Motor neuron (in vitro differentiated cells): ENCODE measurements at regions not wholly inside any gene's neighbourhood (a gene's known extent, or its start where the extent isn't known, plus 50 kb on each side); places are given as distances from the start of the nearest gene placed in this dataset.

ENCODE experiments used
- ATAC-seq, 8 experiments: fragments of 200-7000 bp; cut with Tn5 transposase; replicated peaks in 6 of 8; 2 replicates each; pipeline ENCODE4 v1.8.0; 2021; ENCODE audit warnings: mild to moderate bottlenecking in 8 of 8, moderate library complexity in 8 of 8
- H3K27ac ChIP-seq, 2 donors: fragments of 250-450 bp; sonication (Bioruptor Pico); 2 replicates each; pipeline ENCODE4 v1.9.0; 2021; ENCODE audit warnings: antibody characterized with exemption in 2 of 2, mild to moderate bottlenecking in 2 of 2, moderate library complexity in 1 of 2
- H3K4me1 ChIP-seq, 2 donors: fragments of 250-450 bp; sonication (Bioruptor Pico); replicated peaks in 1 of 2; 2 replicates each; pipeline ENCODE4 v1.6.1; 2021; ENCODE audit warnings: antibody characterized with exemption in 2 of 2, mild to moderate bottlenecking in 2 of 2, moderate library complexity in 1 of 2
- H3K4me3 ChIP-seq, 5 donors: fragments of 250-450 bp; sonication (Bioruptor Pico); 2 replicates each; pipeline ENCODE4 v1.9.0; 2021; ENCODE audit warnings: antibody characterized with exemption in 5 of 5, mild to moderate bottlenecking in 5 of 5, moderate library complexity in 4 of 5
- WGBS, 10 experiments: fragments of 450-650 bp; shearing (Covaris generic); methylation state at CpG; one replicate each; pipeline ENCODE4 v1.0.0; 2022; 5-methylcytosine and 5-hydroxymethylcytosine counted together
- in situ Hi-C, 9 experiments: fragments of 400-800 bp; cut with MboI; loops; one replicate each; pipeline ENCODE4 v1.15.0; 2021; ENCODE audit warnings: low sequenced_read_pairs in 9 of 9, low pct_unique_long_range_greater_than_20kb in 2 of 9; ENCODE audit not compliant: unreplicated experiment in 9 of 9

GRCh38 chr4:14371131-14371530 is 631.1 kb upstream of the CPEB2 start:
- in situ Hi-C loops = no loop called here
- Histone ChIP-seq H3K4me1 (peaks cover 0 to 13% of the 10 kb centered on the region in 2 donors), H3K4me3 (no peak overlapping the region), H3K27ac (no peak overlapping the region)
- WGBS, 10 experiments = 20 to 66% (median 48%) methylated on average over 1 to 5 of the region's 5 CpGs
- peak in 2 of 8 experiments; percentile 25 to 40 for ATAC-seq

- Histone ChIP-seq H3K27ac (no peak overlapping the region), H3K4me1 (peaks cover 0 to 11% of the 10 kb centered on the region in 2 donors), H3K4me3 (no peak overlapping the region)
- ATAC-seq = no peak
- in situ Hi-C loops = no loop called here
- 6 to 100% (median 80%) methylated on average over 1 to 5 of the region's 5 CpGs; no CpG with 5 or more reads in 1 of the 10 experiments for WGBS, 10 experiments
Measured at GRCh38 chr4:14375816-14376215, 626.5 kb upstream of the CPEB2 start.

- ATAC-seq = peak in 5 of 8 experiments; percentile 46 to 89 (median 76)
- 0 to 27% (median 11%) methylated on average over 1 of the region's 1 CpG; no CpG with 5 or more reads in 5 of the 10 experiments for WGBS, 10 experiments
Measured at GRCh38 chr4:14379183-14379582, 623.1 kb upstream of the CPEB2 start.

GRCh38 chr4:14383652-14384051 is 618.6 kb upstream of the CPEB2 start:
- Histone ChIP-seq H3K4me3 (no peak overlapping the region), H3K27ac (no peak overlapping the region), H3K4me1 (peaks cover 0 to 3% of the 10 kb centered on the region in 2 donors)
- in situ Hi-C loops = no loop called here
- 11 to 94% (median 69%) methylated on average over 2 to 3 of the region's 3 CpGs for WGBS, 10 experiments
- ATAC-seq = no peak

More at GRCh38 chr4:14379183-14379582, 623.1 kb upstream of the CPEB2 start:
- in situ Hi-C loops = no loop called here
- Histone ChIP-seq H3K27ac (no peak overlapping the region), H3K4me3 (no peak overlapping the region), H3K4me1 (peaks cover 0 to 3% of the 10 kb centered on the region in 2 donors)

GRCh38 chr4:14384824-14385223 is 617.5 kb upstream of the CPEB2 start:
- WGBS, 10 experiments = 55 to 100% (median 88%) methylated on average over 1 of the region's 1 CpG; no CpG with 5 or more reads in 1 of the 10 experiments
- ATAC-seq = no peak
- Histone ChIP-seq H3K4me1 (peaks cover 0 to 3% of the 10 kb centered on the region in 2 donors), H3K27ac (no peak overlapping the region), H3K4me3 (no peak overlapping the region)
- in situ Hi-C loops = no loop called here

DNA sequence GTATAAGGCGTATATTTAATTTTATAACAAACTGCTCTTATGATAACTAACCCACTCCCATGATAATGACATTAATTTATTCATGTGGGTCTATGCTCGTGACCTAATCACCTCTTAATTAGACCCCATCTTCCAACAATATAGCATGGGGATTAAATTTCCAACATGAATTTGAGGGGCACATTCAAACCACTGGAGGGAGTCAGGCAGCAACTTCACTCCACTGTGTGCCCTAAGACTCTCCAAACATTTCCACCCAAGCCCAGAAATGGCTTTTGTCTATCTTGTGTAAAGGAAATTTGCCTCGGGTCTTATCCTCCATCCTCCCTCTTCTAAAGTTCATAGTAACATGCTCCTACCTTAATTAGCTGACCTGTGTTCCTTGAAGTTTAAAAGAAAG is 616.1 kb upstream of the CPEB2 start:
- no peak overlapping the region for H3K4me3 ChIP-seq
- H3K27ac ChIP-seq = no peak overlapping the region
- 17 to 100% (median 83%) methylated on average over 1 to 2 of the region's 3 CpGs; no CpG with 5 or more reads in 3 of the 10 experiments for WGBS, 10 experiments
- no peak for ATAC-seq
- H3K4me1 ChIP-seq = no peaks in the 10 kb centered on the region
- in situ Hi-C loops = no loop called here

DNA sequence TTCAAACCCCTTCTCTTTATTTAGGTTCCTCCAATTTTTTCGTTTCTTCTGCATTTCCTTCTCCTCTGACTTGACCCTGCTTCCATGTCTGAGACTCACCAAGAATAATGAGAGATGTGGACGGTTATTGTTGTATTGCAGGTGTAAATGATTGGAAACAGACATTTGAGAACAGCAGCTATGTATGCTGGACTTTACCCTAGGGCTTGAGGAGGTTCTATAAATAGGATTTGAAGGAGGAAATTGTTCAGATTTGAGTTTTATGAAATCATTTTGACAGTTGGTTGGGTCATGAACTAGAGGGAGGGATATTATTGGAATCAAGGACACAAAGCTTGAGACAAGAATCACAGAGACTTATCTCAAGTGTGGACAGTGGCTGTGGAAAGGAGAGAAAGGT is 614.6 kb upstream of the CPEB2 start:
- in situ Hi-C loops = no loop called here
- WGBS, 10 experiments = 0 to 80% (median 43%) methylated on average over 2 of the region's 2 CpGs; no CpG with 5 or more reads in 1 of the 10 experiments
- no peak for ATAC-seq
- no peak overlapping the region for H3K4me3 ChIP-seq
- H3K4me1 ChIP-seq = no peaks in the 10 kb centered on the region
- H3K27ac ChIP-seq = no peak overlapping the region

GRCh38 chr4:14392378-14392777 is 609.9 kb upstream of the CPEB2 start:
- Histone ChIP-seq H3K4me3 (no peak overlapping the region), H3K4me1 (no peaks in the 10 kb centered on the region), H3K27ac (no peak overlapping the region)
- ATAC-seq = peak in 5 of 8 experiments; percentile 36 to 78 (median 47)
- in situ Hi-C loops = no loop called here
- 14 to 100% (median 80%) methylated on average over 1 to 4 of the region's 4 CpGs for WGBS, 10 experiments

DNA sequence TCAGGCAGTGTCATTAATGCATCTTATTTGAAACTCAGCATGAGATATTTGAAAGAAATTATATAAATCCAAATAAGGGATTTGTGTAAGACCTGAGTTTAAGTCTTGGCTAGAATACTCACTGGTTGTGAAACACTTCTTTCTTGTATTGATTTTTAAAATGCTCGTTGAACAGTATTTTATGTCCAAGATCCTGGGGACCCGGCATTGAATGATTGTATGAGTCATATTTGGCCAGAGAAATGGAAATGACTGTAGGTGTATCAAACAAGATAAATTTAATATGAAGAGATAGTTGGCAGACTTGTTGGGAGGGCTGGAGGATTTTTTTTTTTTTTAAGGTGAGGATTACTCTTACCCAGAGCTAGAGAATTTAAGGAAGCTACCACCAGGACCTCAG is 606.1 kb upstream of the CPEB2 start:
- 0 to 92% (median 74%) methylated on average over 1 to 2 of the region's 2 CpGs; no CpG with 5 or more reads in 2 of the 10 experiments for WGBS, 10 experiments

DNA sequence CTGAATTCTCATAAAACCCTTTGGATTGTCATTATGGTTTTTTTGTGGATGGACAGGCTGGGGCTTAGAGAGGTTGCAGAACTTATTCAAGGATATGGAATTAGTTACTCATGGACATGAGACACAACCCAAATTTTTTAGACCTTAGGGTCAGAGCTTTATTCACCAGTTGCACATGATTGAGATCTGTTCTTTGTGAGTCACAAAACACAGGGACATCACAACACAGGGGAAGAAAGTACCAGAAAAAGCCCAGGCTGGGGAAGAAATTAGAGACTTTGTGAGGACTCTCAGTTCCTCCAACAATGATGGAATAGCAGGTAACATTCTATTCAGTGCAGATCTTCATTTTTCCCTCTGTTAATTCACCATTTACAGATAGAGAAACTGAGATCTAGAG is 602.4 kb upstream of the CPEB2 start:
- in situ Hi-C loops = no loop called here
- peaks cover 11% of the 10 kb centered on the region in 2 donors for H3K4me1 ChIP-seq
- peak in 3 of 8 experiments; percentile 38 to 75 (median 74) for ATAC-seq

More for the DNA sequence above, 606.1 kb upstream of the CPEB2 start:
- no peak for ATAC-seq
- Histone ChIP-seq H3K4me3 (no peak overlapping the region), H3K27ac (no peak overlapping the region), H3K4me1 (no peaks in the 10 kb centered on the region)
- in situ Hi-C loops = no loop called here

DNA sequence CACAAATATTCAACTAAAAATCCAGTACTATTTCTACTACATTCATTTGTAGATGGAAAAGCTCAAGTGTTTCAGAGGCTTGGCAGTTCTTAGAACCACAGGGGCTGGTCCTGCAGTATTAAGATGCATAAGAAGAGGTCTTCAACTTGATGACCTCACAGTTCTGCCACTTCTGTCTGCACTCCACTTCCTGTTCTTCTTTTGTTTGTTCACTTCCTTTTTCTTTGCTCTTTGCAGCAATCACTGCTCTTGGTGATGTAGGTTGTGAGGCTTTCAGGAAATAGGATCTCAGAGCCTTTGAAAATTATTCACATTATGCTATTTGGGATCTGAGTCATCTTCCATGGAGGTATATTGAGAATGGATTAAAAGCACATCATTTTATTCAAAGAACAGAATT is 602.0 kb upstream of the CPEB2 start:
- H3K4me3 ChIP-seq = no peak overlapping the region
- in situ Hi-C loops = no loop called here
- ATAC-seq = peak in 3 of 8 experiments; percentile 68 to 87 (median 77)
- H3K27ac ChIP-seq = no peak overlapping the region
- H3K4me1 ChIP-seq = peaks cover 15% of the 10 kb centered on the region in 2 donors

More for the DNA sequence above, 602.4 kb upstream of the CPEB2 start:
- no peak overlapping the region for H3K4me3 ChIP-seq
- no peak overlapping the region for H3K27ac ChIP-seq

DNA sequence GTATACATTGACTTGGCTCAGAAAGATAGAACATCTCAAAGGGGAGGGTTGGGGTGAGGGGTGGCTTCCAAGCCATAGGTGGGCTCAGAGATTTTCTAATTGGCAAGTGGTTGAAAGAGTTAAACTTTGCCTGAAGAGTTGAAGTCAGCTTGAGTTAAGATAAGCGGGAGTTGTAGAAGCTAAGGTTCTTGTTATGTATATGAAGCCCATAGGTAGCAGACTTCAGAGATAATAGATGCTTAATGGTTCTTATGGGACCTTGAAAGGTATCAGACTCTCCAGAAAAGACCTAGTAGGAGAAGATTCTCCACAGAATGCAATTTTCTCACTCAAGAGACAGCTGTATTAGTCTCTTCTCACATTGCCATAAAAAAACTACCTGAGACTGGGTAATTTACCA is 599.1 kb upstream of the CPEB2 start:
- WGBS, 10 experiments = 0 to 83% (median 48%) methylated on average over 1 of the region's 1 CpG; no CpG with 5 or more reads in 4 of the 10 experiments
- in situ Hi-C loops = no loop called here
- peaks cover 17 to 19% of the 10 kb centered on the region in 2 donors for H3K4me1 ChIP-seq

GRCh38 chr4:14404730-14405129 is 597.6 kb upstream of the CPEB2 start:
- Histone ChIP-seq H3K27ac (no peak overlapping the region), H3K4me1 (peaks cover 17 to 19% of the 10 kb centered on the region in 2 donors), H3K4me3 (no peak overlapping the region)
- 28 to 96% (median 86%) methylated on average over 1 to 5 of the region's 5 CpGs; no CpG with 5 or more reads in 1 of the 10 experiments for WGBS, 10 experiments
- ATAC-seq = peak in 5 of 8 experiments; percentile 84 to 97 (median 93)
- in situ Hi-C loops = no loop called here

More for the DNA sequence above, 599.1 kb upstream of the CPEB2 start:
- Histone ChIP-seq H3K27ac (no peak overlapping the region), H3K4me3 (no peak overlapping the region)
- no peak for ATAC-seq

DNA sequence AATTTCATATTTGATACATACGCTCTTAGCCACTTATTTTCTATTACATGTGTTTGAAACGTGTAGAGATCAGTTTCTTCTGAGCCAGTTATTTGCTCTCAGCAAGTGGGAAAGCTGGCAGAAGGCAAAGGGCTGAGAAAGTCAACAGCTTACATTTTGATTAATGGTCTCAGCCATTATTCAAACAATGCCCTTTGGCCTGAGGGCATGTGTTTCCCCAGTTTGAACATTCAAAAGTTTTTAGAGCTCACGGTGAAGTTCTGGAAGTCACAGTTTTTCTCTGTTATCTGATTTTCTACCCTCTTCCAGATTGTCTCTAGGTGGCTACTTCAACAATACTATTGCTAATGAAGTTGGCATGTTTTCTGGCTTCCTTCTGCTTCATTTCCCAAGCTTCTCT is 591.8 kb upstream of the CPEB2 start:
- Histone ChIP-seq H3K4me1 (peaks cover 2 to 4% of the 10 kb centered on the region in 2 donors), H3K27ac (no peak overlapping the region), H3K4me3 (no peak overlapping the region)
- in situ Hi-C loops = no loop called here
- WGBS, 10 experiments = 0 to 26% (median 7%) methylated on average over 2 to 3 of the region's 3 CpGs; no CpG with 5 or more reads in 1 of the 10 experiments
- peak in 2 of 8 experiments; percentile 18 to 22 for ATAC-seq
